Neural cell (in vitro differentiated cells): ENCODE measurements at regions not wholly inside any gene's neighbourhood (a gene's known extent, or its start where the extent isn't known, plus 50 kb on each side); places are given as distances from the start of the nearest gene placed in this dataset.

Experiments
- H2AFZ ChIP-seq: fragments of 200-600, 300-800 bp; sonication (generic), shearing (Covaris generic); 2 replicates; pipeline ENCODE4 v1.6.0; 2014; ENCODE audit warnings: low read depth, mild to moderate bottlenecking, antibody characterized with exemption, low read length, moderate library complexity
- H3F3A ChIP-seq: fragments of 200-600 bp; shearing (Covaris generic); 2 replicates; pipeline ENCODE4 v1.6.1; 2016; ENCODE audit warnings: mild to moderate bottlenecking, moderate library complexity, mixed read lengths, antibody characterized with exemption, low read length; ENCODE audit not compliant: insufficient read depth, poor library complexity, severe bottlenecking
- H3K27ac ChIP-seq: fragments of 200-600, 300-800 bp; sonication (generic), shearing (Covaris generic); 2 replicates; pipeline ENCODE4 v1.5.1; 2014; ENCODE audit warnings: mild to moderate bottlenecking, low read length, moderate library complexity
- H3K27me3 ChIP-seq: fragments of 300-800, 200-600 bp; sonication (generic), shearing (Covaris generic); 2 replicates; pipeline ENCODE4 v1.6.0; 2014; ENCODE audit warnings: mild to moderate bottlenecking, low read depth, low read length, moderate library complexity; ENCODE audit not compliant: insufficient read depth
- H3K36me3 ChIP-seq: fragments of 300-800, 200-600 bp; sonication (generic), shearing (Covaris generic); 2 replicates; pipeline ENCODE4 v1.5.1; 2014; ENCODE audit warnings: mild to moderate bottlenecking, antibody characterized with exemption, low read length, moderate library complexity; ENCODE audit not compliant: insufficient read depth
- H3K4me2 ChIP-seq: fragments of 300-800, 200-600 bp; sonication (generic), shearing (Covaris generic); 2 replicates; pipeline ENCODE4 v1.6.0; 2014; ENCODE audit warnings: mild to moderate bottlenecking, low read length
- H3K4me3 ChIP-seq: fragments of 300-800, 200-600 bp; sonication (generic), shearing (Covaris generic); 2 replicates; pipeline ENCODE4 v1.5.1; 2014; ENCODE audit warnings: mild to moderate bottlenecking, low read length, moderate library complexity
- H3K79me2 ChIP-seq: fragments of 200-600 bp; shearing (Covaris generic); replicated peaks from 2 replicates; pipeline ENCODE4 v1.6.0; 2014; ENCODE audit warnings: mild to moderate bottlenecking, low read length, moderate library complexity; ENCODE audit not compliant: insufficient read depth
- H3K9ac ChIP-seq: fragments of 300-800, 200-600 bp; sonication (generic), shearing (Covaris generic); 2 replicates; pipeline ENCODE4 v1.6.1; 2016; ENCODE audit warnings: mild to moderate bottlenecking, low read length, mixed read lengths
- H3K9me2 ChIP-seq: fragments of 200-600 bp; shearing (Covaris generic); 2 replicates; pipeline ENCODE4 v1.6.1; 2016; ENCODE audit warnings: mild to moderate bottlenecking, low read length, mixed read lengths; ENCODE audit not compliant: insufficient read depth
- H3K9me3 ChIP-seq: fragments of 200-600, 300-800 bp; sonication (generic), shearing (Covaris generic); 2 replicates; pipeline ENCODE4 v1.6.1; 2016; ENCODE audit warnings: mild to moderate bottlenecking, mixed run types, low read length, moderate library complexity, mixed read lengths
- H4K20me1 ChIP-seq: fragments of 200-600 bp; shearing (Covaris generic); 2 replicates; pipeline ENCODE4 v1.6.1; 2016; ENCODE audit warnings: mild to moderate bottlenecking, mixed run types; ENCODE audit not compliant: insufficient read depth
- EP300 ChIP-seq: fragments of 450-650 bp; conservative IDR thresholded peaks from 2 replicates; pipeline ENCODE4 v1.6.1; 2014; ENCODE audit warnings: antibody characterized with exemption, mild to moderate bottlenecking, moderate library complexity; ENCODE audit not compliant: poor library complexity, severe bottlenecking
- EZH2 ChIP-seq: fragments of 200-600, 300-800 bp; shearing (Covaris generic), sonication (generic); IDR thresholded peaks from 2 replicates; pipeline ENCODE4 v1.6.1; 2014; ENCODE audit warnings: antibody characterized with exemption, low read length, borderline replicate concordance, mild to moderate bottlenecking; ENCODE audit not compliant: insufficient read depth, poor library complexity, severe bottlenecking
- MXI1 ChIP-seq: fragments of 450-650 bp; conservative IDR thresholded peaks from 2 replicates; pipeline ENCODE4 v1.6.1; 2014; ENCODE audit warnings: antibody characterized with exemption, mild to moderate bottlenecking; ENCODE audit not compliant: poor library complexity, severe bottlenecking
- POLR2AphosphoS5 ChIP-seq: IDR thresholded peaks from 2 replicates; pipeline ENCODE4 v1.6.1; 2012
- RAD21 ChIP-seq: fragments of 450-650 bp; conservative IDR thresholded peaks from 2 replicates; pipeline ENCODE4 v1.6.1; 2014; ENCODE audit warnings: antibody characterized with exemption, mild to moderate bottlenecking, moderate library complexity
- SMC3 ChIP-seq: fragments of 450-650 bp; conservative IDR thresholded peaks from 2 replicates; pipeline ENCODE4 v1.6.1; 2014; ENCODE audit warnings: antibody characterized with exemption, mild to moderate bottlenecking, moderate library complexity; ENCODE audit not compliant: poor library complexity
- TAF1 ChIP-seq: IDR thresholded peaks from 2 replicates; pipeline ENCODE4 v1.6.1; 2012; ENCODE audit warnings: low read depth
- TF ChIP-seq, protein P1 (sequence below): fragments of 450-650 bp; IDR thresholded peaks from 2 replicates; pipeline ENCODE4 v1.5.1; 2014; ENCODE audit warnings: antibody characterized with exemption, mild to moderate bottlenecking, moderate library complexity; ENCODE audit not compliant: poor library complexity, severe bottlenecking
- TF ChIP-seq, protein P2 (sequence below): IDR thresholded peaks from 2 replicates; pipeline ENCODE4 v1.6.1; 2012; ENCODE audit warnings: borderline replicate concordance

DNA sequence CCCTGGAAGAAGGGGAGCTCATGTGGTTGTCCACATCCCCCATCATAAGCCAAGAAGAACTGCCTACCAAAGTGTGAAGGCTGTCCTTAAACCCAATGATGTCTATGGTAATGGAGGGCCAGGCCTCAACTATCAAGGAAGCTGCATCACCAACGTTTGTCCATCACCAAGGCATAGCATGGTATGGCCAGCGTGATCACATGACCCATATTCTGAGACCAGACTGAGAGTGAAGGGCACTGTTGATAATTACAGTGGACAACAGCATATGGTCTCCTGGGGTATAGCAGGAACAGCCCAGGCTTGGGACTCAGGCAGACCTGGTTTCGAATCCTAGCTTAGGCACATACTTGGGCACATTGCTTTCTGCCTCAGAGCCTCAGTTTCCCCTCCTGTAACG lies 218.2 kb upstream of the RREB1 start:
- Histone ChIP-seq H3K79me2 (no peaks in the 10 kb centered on the region), H3K9me2 (no peaks in the 10 kb centered on the region), H3K4me3 (no peak overlapping the region), H3K9ac (no peak overlapping the region), H3K27me3 (no peaks in the 10 kb centered on the region), H3K9me3 (no peaks in the 10 kb centered on the region), H3F3A (no peaks in the 10 kb centered on the region), H2AFZ (no peak overlapping the region), H3K27ac (no peak overlapping the region), H3K4me2 (no peak overlapping the region), H4K20me1 (no peaks in the 10 kb centered on the region), H3K36me3 (no peaks in the 10 kb centered on the region)
- TF ChIP-seq, protein P1, sequence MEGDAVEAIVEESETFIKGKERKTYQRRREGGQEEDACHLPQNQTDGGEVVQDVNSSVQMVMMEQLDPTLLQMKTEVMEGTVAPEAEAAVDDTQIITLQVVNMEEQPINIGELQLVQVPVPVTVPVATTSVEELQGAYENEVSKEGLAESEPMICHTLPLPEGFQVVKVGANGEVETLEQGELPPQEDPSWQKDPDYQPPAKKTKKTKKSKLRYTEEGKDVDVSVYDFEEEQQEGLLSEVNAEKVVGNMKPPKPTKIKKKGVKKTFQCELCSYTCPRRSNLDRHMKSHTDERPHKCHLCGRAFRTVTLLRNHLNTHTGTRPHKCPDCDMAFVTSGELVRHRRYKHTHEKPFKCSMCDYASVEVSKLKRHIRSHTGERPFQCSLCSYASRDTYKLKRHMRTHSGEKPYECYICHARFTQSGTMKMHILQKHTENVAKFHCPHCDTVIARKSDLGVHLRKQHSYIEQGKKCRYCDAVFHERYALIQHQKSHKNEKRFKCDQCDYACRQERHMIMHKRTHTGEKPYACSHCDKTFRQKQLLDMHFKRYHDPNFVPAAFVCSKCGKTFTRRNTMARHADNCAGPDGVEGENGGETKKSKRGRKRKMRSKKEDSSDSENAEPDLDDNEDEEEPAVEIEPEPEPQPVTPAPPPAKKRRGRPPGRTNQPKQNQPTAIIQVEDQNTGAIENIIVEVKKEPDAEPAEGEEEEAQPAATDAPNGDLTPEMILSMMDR: no peak
- TF ChIP-seq MXI1 (no peak), TAF1 (no peak), EZH2 (no peak), RAD21 (no peak), EP300 (no peak), SMC3 (no peak), POLR2AphosphoS5 (no peak)
- TF ChIP-seq, protein P2, sequence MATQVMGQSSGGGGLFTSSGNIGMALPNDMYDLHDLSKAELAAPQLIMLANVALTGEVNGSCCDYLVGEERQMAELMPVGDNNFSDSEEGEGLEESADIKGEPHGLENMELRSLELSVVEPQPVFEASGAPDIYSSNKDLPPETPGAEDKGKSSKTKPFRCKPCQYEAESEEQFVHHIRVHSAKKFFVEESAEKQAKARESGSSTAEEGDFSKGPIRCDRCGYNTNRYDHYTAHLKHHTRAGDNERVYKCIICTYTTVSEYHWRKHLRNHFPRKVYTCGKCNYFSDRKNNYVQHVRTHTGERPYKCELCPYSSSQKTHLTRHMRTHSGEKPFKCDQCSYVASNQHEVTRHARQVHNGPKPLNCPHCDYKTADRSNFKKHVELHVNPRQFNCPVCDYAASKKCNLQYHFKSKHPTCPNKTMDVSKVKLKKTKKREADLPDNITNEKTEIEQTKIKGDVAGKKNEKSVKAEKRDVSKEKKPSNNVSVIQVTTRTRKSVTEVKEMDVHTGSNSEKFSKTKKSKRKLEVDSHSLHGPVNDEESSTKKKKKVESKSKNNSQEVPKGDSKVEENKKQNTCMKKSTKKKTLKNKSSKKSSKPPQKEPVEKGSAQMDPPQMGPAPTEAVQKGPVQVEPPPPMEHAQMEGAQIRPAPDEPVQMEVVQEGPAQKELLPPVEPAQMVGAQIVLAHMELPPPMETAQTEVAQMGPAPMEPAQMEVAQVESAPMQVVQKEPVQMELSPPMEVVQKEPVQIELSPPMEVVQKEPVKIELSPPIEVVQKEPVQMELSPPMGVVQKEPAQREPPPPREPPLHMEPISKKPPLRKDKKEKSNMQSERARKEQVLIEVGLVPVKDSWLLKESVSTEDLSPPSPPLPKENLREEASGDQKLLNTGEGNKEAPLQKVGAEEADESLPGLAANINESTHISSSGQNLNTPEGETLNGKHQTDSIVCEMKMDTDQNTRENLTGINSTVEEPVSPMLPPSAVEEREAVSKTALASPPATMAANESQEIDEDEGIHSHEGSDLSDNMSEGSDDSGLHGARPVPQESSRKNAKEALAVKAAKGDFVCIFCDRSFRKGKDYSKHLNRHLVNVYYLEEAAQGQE: no peak

- Histone ChIP-seq H3K9me3 (no peaks in the 10 kb centered on the region), H2AFZ (no peak overlapping the region), H3K27me3 (no peaks in the 10 kb centered on the region), H3K27ac (no peak overlapping the region), H3K9ac (no peak overlapping the region), H3K36me3 (no peaks in the 10 kb centered on the region), H4K20me1 (no peaks in the 10 kb centered on the region), H3K4me3 (no peak overlapping the region), H3K4me2 (no peak overlapping the region), H3K9me2 (no peaks in the 10 kb centered on the region), H3K79me2 (no peaks in the 10 kb centered on the region), H3F3A (no peaks in the 10 kb centered on the region)
- TF ChIP-seq EZH2: no peak
- no peak for TF ChIP-seq RAD21
- TF ChIP-seq, protein P1: no peak
- no peak for TF ChIP-seq POLR2AphosphoS5
- no peak for TF ChIP-seq EP300
- no peak for TF ChIP-seq SMC3
- TF ChIP-seq MXI1: no peak
- TF ChIP-seq, protein P2: no peak
- TF ChIP-seq TAF1: no peak
These were observed 217.3 kb upstream of the RREB1 start for GRCh38 chr6:6890400-6890858.
